Skeletal muscle tissue (tissue), 3 donors: ENCODE measurements at regions not wholly inside any gene's neighbourhood (a gene's known extent, or its start where the extent isn't known, plus 50 kb on each side); places are given as distances from the start of the nearest gene placed in this dataset.
"Not testable (repeated sequence)": the region's sequence is repeated elsewhere in the genome, so short reads cannot be mapped to it uniquely, and the experiment has no call there.

Experiments used
- H3K27ac ChIP-seq: one replicate; pipeline ENCODE4 v1.7.0; 2013; ENCODE audit warnings: mild to moderate bottlenecking, low read depth, low read length, inconsistent platforms
- H3K27me3 ChIP-seq, 3 donors: one replicate each; pipeline ENCODE4 v1.7.0; 2013; ENCODE audit warnings: low read length in 3 of 3; ENCODE audit not compliant: control insufficient read depth in 3 of 3, insufficient read depth in 3 of 3
- H3K36me3 ChIP-seq, 3 donors: one replicate each; pipeline ENCODE4 v1.7.0; 2013; ENCODE audit warnings: low read length in 3 of 3; ENCODE audit not compliant: control insufficient read depth in 3 of 3, insufficient read depth in 3 of 3
- H3K4me1 ChIP-seq, 3 donors: one replicate each; pipeline ENCODE4 v1.7.0; 2013; ENCODE audit warnings: low read length in 3 of 3, mild to moderate bottlenecking in 3 of 3; ENCODE audit not compliant: control insufficient read depth in 3 of 3, insufficient read depth in 3 of 3
- H3K4me3 ChIP-seq, 3 donors: one replicate each; pipeline ENCODE4 v1.7.0; 2013; ENCODE audit warnings: low read length in 3 of 3
- H3K9ac ChIP-seq, 3 donors: one replicate each; pipeline ENCODE4 v1.7.0; 2013; ENCODE audit warnings: low read length in 3 of 3, mild to moderate bottlenecking in 3 of 3, moderate library complexity in 2 of 3, low read depth in 1 of 3
- H3K9me3 ChIP-seq, 3 donors: one replicate each; pipeline ENCODE4 v1.7.0; 2013; ENCODE audit warnings: low read length in 3 of 3; ENCODE audit not compliant: control insufficient read depth in 3 of 3
- donor health status: Osteomylitis.

DNA sequence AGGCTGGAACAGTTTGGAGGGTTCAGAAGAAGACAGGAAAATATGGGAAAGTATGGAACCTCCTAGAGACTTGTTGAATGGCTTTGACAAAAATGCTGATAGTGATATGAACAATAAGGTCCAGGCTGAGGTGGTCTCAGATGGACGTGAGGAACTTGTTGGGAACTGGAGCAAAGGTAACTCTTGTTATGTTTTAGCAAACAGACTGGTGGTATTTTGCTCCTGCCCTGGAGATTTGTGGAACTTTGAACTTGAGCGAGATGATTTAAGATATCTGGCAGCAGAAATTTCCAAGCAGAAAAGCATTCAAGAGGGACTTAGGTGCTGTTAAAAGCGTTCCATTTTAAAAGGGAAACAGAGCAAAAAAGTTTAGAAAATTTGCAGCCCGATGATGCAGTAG lies 682.3 kb upstream of the TBX3 start:
- not testable (repeated sequence) for H3K4me3 ChIP-seq, H3K4me1 ChIP-seq, H3K9me3 ChIP-seq, H3K9ac ChIP-seq, H3K27ac ChIP-seq, H3K36me3 ChIP-seq, H3K27me3 ChIP-seq

DNA sequence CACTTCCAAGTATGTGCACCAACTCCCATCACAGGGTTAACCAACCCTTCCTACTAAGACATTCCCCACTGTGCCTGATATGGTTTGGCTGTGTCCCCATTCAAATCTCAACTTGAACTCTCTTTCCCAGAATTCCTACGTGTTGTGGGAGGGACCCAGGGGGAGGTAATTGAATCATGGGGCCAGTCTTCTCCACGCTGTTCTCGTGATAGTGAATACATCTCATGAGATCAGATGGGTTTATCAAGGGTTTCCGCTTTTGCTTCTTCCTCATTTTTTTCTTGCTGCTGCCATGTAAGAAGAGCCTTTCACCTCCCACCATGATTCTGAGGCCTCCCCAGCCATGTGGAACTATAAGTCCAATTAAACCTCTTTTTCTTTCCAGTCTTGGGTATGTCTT lies 681.8 kb upstream of the TBX3 start:
- not testable (repeated sequence) for H3K9ac ChIP-seq, H3K27ac ChIP-seq, H3K9me3 ChIP-seq, H3K36me3 ChIP-seq, H3K4me3 ChIP-seq, H3K27me3 ChIP-seq, H3K4me1 ChIP-seq

DNA sequence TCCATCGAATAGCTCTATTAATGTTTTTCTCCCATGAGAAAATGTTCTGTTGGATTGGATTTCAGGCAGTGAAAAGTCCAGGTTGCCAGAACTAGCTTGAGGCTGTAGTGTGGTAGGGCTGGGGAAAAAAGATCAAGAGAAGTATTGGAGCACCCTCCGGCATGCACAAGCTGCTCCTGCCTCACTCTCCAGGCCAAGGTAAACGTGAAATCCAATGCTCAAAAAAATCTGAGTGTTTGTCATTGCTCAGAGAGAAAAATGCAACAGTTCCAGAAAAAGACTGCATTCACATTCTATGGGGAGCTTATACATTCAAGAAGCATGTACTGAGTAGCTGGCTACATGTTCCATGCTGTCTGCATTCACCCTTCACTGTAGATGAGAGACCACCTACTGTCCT lies 680.9 kb upstream of the TBX3 start:
- Histone ChIP-seq H3K4me3 (no peak overlapping the region), H3K4me1 (no peaks in the 10 kb centered on the region), H3K27me3 (no peaks in the 10 kb centered on the region), H3K27ac (no peak overlapping the region), H3K9me3 (no peaks in the 10 kb centered on the region), H3K9ac (no peak overlapping the region), H3K36me3 (no peaks in the 10 kb centered on the region)

DNA sequence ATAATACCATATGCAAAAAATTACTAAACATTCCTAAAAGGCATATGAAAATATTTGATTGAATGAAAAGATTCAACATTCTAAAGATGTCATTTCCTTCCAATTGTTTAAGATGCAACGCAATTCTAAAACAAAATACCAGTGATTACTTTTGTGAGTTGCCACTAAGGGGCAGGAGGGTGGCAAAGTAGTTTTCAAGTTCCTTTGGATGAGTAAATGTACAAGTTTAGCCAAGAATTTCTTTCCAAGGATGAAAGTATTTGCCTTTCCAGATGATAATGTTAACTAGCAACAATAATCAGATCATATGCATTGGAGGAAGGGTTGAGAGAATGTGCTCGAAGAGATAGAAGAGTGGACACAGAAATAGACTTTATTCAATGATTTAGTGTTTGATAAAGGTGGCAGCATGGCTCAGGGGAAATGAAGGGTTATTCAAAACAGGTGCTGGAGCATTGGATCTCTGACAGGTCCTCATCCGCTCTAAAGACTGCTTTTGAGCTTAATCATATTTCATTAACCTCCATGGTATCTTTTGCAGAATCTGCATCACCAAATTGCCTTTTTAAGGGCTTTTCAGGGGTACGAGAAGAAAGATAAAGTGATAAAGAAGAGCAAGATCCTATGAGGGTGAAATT lies 678.5 kb upstream of the TBX3 start:
- Histone ChIP-seq H3K9ac (no peak overlapping the region), H3K9me3 (no peaks in the 10 kb centered on the region), H3K36me3 (no peaks in the 10 kb centered on the region), H3K4me3 (no peak overlapping the region), H3K27me3 (no peaks in the 10 kb centered on the region), H3K4me1 (no peaks in the 10 kb centered on the region), H3K27ac (no peak overlapping the region)

DNA sequence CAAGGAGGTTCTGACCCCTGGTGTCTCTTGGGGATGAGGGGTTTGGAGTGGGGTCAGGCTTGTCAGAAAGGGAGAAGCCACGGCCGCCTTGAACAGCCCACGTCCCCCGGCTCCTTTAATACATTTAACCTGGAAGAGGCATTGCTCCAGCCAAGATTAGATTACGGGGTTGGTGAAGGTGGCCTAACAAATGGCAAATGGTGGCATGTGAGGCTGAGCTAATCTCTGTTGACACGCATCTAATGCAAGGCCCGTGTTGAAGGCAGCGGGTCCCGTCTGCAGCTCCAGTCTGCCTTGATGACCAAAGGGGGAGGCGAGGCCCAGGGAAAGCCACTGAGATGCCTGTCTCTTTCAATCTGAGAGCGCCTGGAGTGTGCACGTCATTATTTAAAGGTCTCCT lies 673.7 kb upstream of the TBX3 start:
- peaks cover 0 to 8% (median 2%) of the 10 kb centered on the region in 3 donors for H3K4me1 ChIP-seq
- H3K9ac ChIP-seq: no peak overlapping the region
- H3K27me3 ChIP-seq: no peaks in the 10 kb centered on the region
- no peak overlapping the region for H3K4me3 ChIP-seq
- no peaks in the 10 kb centered on the region for H3K9me3 ChIP-seq
- H3K36me3 ChIP-seq: no peaks in the 10 kb centered on the region
- no peak overlapping the region for H3K27ac ChIP-seq

DNA sequence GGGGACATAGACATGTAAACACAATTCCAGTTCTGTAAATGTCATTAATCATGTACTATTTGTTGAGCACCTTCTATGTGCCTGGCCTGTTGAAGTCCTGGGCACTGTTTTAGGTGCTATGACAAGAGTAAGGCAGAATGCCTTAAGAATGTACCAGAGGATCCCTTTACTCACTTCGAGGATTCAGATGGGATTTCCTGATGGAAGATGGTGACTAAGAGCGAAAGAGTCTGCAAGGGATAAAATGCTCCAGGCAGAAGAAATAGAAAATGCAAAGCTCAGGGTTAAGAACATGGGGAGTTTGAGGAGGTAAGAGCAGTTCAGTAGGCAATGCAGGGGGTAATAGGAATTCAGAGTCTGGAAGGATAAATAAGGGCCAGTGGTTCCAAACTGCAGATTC lies 671.3 kb upstream of the TBX3 start:
- H3K4me1 ChIP-seq: peaks cover 0 to 8% (median 2%) of the 10 kb centered on the region in 3 donors
- H3K4me3 ChIP-seq: no peak overlapping the region
- no peaks in the 10 kb centered on the region for H3K9me3 ChIP-seq
- no peak overlapping the region for H3K27ac ChIP-seq
- no peaks in the 10 kb centered on the region for H3K36me3 ChIP-seq
- H3K9ac ChIP-seq: no peak overlapping the region
- no peaks in the 10 kb centered on the region for H3K27me3 ChIP-seq

DNA sequence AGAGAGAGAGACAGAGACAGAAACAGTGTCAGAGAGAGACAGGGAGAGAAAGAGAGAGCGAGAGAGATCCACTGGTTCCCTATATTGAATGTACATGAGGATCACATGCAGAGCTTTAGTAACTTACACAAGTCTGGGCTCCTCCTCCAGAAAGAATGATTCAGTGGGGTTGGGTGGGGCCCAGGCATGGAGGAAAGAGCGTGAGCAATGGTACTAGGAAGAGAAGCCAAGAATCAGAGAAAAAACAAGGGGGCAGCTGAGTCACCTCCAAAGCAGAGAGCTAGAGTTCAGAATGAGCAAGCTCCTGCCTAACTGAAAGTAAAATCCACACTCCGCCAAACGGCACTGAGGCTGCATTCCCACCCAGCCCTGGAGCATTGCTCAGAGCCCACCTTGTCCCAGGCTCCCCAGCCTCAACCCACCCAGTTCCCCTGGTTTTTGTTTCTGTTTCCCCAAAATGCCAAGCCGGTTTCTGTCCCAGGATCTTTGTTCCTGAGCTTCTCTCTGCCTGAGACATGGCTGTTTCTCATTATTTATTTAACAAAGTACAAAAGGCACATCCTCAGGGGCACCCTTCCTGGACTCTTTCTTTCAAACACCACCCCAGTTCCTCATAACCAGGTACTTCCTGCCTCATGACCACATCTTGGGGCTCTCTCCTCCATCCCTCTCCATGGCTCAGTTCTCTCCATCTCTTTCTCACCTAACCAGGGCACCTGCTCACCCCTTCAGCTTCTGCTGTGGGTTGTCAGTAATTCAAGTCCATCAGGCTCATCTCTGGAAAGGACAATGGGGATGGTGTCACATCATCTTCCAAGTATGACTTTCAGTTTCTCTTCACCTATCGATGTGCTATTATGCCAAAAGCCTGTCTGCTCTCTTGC lies 670.3 kb upstream of the TBX3 start:
- peak overlapping the region; percentile 77 for H3K27ac ChIP-seq
- H3K9me3 ChIP-seq: no peaks in the 10 kb centered on the region
- no peaks in the 10 kb centered on the region for H3K27me3 ChIP-seq
- H3K4me1 ChIP-seq: peaks cover 0 to 8% (median 2%) of the 10 kb centered on the region in 3 donors
- H3K9ac ChIP-seq: peak overlapping the region; percentile 47 to 69 (median 53)
- H3K36me3 ChIP-seq: no peaks in the 10 kb centered on the region
- peak overlapping the region; percentile 22 to 60 (median 44) for H3K4me3 ChIP-seq

DNA sequence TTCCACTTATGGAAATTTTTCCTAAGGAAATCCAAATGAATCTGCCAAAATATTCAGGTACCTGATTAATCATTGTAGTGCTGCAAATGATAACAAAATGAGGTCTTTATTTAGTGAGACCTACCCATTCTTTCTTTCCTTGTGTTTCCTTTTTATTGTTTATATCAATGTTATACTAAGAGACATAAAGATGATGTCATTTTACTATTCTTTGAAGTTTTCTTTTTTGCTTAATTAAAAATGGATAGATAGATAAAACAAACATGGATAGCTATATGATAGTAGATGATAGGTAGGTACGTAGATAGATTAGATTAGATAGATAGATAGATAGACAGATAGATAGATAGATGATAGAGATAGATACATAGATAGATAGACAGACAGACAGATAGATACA lies 669.5 kb upstream of the TBX3 start:
- Histone ChIP-seq H3K9ac (no peak overlapping the region), H3K27ac (no peak overlapping the region), H3K36me3 (no peaks in the 10 kb centered on the region), H3K9me3 (no peaks in the 10 kb centered on the region), H3K4me3 (no peak overlapping the region), H3K27me3 (no peaks in the 10 kb centered on the region), H3K4me1 (peaks cover 0 to 8% (median 2%) of the 10 kb centered on the region in 3 donors)

DNA sequence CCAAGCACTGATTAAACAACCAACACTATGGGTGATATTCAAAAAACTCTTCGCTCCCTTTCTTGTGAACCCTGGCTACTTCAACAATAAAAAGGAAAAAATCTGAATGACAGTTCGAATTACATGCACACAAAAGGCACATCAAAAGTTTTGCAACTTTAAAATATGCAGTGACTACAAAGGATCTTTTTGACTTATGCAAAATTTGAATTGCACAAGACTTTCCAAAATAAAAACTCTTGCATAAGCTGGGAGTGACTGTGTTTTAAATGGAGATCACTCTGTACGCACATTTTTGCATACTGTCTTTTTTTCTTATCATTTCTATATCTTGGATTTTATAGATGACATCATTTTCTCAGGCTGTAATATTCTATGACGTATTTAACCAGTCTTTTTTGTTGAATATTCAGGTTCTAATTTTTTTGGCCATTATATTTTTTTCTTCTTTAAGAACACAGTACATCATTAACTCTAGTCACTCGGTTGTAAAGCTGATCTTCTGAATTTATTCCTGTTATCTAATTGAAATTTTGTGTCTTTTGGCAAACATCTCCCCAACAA lies 667.6 kb upstream of the TBX3 start:
- Histone ChIP-seq H3K9me3 (no peaks in the 10 kb centered on the region), H3K4me1 (peaks cover 0 to 8% (median 2%) of the 10 kb centered on the region in 3 donors), H3K36me3 (no peaks in the 10 kb centered on the region), H3K4me3 (no peak overlapping the region), H3K9ac (no peak overlapping the region), H3K27me3 (peaks cover 0 to 3% (median 0%) of the 10 kb centered on the region in 3 donors), H3K27ac (no peak overlapping the region)

DNA sequence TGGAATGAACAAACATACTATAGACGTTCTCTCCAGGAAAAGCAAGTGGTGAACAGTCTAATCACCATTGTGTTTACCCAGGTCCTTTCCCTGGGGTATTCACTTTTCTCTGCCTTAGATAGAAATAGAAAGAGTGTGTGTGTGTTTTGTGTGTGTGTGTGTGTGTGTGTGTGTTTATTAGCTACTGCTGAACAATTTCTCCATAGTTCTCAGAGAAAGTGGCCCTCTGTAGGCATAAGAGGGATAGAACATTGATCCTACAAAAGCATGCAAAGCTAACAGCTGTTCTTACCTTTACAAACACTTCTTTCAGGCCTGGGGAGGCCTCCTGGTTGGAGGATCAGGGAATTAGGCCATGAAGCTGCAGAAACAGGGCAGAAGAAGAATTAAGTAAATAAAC lies 665.7 kb upstream of the TBX3 start:
- Histone ChIP-seq H3K4me1 (peaks cover 0 to 7% (median 2%) of the 10 kb centered on the region in 3 donors), H3K27me3 (peaks cover 0 to 3% (median 0%) of the 10 kb centered on the region in 3 donors), H3K27ac (no peak overlapping the region), H3K4me3 (no peak overlapping the region), H3K36me3 (no peaks in the 10 kb centered on the region), H3K9me3 (no peaks in the 10 kb centered on the region), H3K9ac (no peak overlapping the region)
